LNCaP clone FGC (cell line): ENCODE measurements at regions not wholly inside any gene's neighbourhood (a gene's known extent, or its start where the extent isn't known, plus 50 kb on each side); places are given as distances from the start of the nearest gene placed in this dataset.
"Not testable (repeated sequence)": the region's sequence is repeated elsewhere in the genome, so short reads cannot be mapped to it uniquely, and the experiment has no call there.

Experiments used
- DNase-seq: peaks from one replicate; pipeline ENCODE4 v3.0.0-alpha.2; 2011; ENCODE audit warnings: low read depth
- H3K4me3 ChIP-seq: 2 replicates; pipeline ENCODE4 v1.5.1; 2011; ENCODE audit warnings: mild to moderate bottlenecking, low read depth, low read length, control low read depth
- CTCF ChIP-seq: IDR thresholded peaks from 2 replicates; pipeline ENCODE4 v1.5.1; 2012; ENCODE audit warnings: mild to moderate bottlenecking; ENCODE audit not compliant: control insufficient read depth, insufficient read depth; ENCODE audit errors: extremely low read depth

- not testable (repeated sequence) for DNase-seq
Observed at GRCh38 chr2:132220589-132220988, 58.8 kb upstream of the ANKRD30BL start.

GRCh38 chr2:132221886-132222285 lies 60.1 kb upstream of the ANKRD30BL start:
- DNase-seq, H3K4me3 ChIP-seq: not testable (repeated sequence)

More at GRCh38 chr2:132220589-132220988, 58.8 kb upstream of the ANKRD30BL start:
- not testable (repeated sequence) for H3K4me3 ChIP-seq

- no peak overlapping the region for H3K4me3 ChIP-seq
- no peak for TF ChIP-seq CTCF
- DNase-seq: no peak
Observed at GRCh38 chr2:132252191-132252893, 90.6 kb upstream of the ANKRD30BL start.

GRCh38 chr2:132252894-132253264 lies 91.1 kb upstream of the ANKRD30BL start:
- TF ChIP-seq CTCF: no peak
- no peak overlapping the region for H3K4me3 ChIP-seq
- DNase-seq: no peak

- no peak for TF ChIP-seq CTCF
- no peak for DNase-seq
- H3K4me3 ChIP-seq: no peak overlapping the region
Observed at GRCh38 chr2:132253496-132254305, 91.9 kb upstream of the ANKRD30BL start.

GRCh38 chr2:132254306-132254919 lies 92.7 kb upstream of the ANKRD30BL start:
- H3K4me3 ChIP-seq, DNase-seq: not testable (repeated sequence)

GRCh38 chr2:132255714-132256113 lies 94.0 kb upstream of the ANKRD30BL start:
- no peak for DNase-seq
- no peak for TF ChIP-seq CTCF

GRCh38 chr2:132256251-132256902 lies 94.6 kb upstream of the ANKRD30BL start:
- H3K4me3 ChIP-seq: no peak overlapping the region
- DNase-seq: no peak
- TF ChIP-seq CTCF: no peak

More at GRCh38 chr2:132255714-132256113, 94.0 kb upstream of the ANKRD30BL start:
- no peak overlapping the region for H3K4me3 ChIP-seq

GRCh38 chr2:132256903-132257300 lies 95.2 kb upstream of the ANKRD30BL start:
- not testable (repeated sequence) for DNase-seq, H3K4me3 ChIP-seq

GRCh38 chr2:132257301-132258171 lies 95.8 kb upstream of the ANKRD30BL start:
- not testable (repeated sequence) for H3K4me3 ChIP-seq

GRCh38 chr2:132259276-132259675 lies 97.5 kb upstream of the ANKRD30BL start:
- not testable (repeated sequence) for DNase-seq

More at GRCh38 chr2:132257301-132258171, 95.8 kb upstream of the ANKRD30BL start:
- not testable (repeated sequence) for DNase-seq

More at GRCh38 chr2:132259276-132259675, 97.5 kb upstream of the ANKRD30BL start:
- H3K4me3 ChIP-seq: not testable (repeated sequence)
